ENCODE measurements at regions not wholly inside any gene's neighbourhood (a gene's known extent, or its start where the extent isn't known, plus 50 kb on each side); places are given as distances from the start of the nearest gene placed in this dataset.

DNA sequence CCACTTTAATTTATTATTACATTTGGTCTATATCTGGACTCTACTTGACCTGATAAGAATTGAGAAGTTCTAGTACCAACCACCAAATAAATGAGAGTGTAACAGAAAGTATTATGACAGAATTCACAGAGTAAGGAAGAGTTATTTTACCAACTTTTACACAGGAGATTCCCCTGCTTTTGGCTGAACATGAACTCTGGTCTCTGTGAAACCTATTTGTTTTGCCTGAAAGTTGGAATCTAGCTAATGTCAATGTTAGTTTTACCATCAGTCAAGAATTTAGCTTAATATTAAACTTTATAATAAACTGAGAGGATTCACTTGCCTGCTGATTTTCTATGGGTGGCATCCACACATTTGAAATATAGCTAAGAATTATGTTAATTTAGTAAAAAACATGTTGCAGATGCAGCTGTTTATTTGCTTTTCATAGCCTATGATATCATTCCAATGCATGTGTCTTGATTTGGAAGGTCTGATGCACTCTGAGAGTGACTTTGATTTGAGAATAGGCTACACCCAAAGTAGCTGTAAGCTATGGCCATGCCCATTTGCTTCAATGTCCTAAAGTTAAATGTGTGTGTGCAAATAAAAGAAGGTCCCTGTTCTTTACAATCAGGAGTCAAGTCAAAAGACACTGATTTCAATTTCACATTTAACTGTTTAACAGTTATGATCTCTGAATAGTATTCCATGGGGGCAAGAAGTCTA, 150.9 kb upstream of the RASGEF1B start:
- TF ChIP-seq CTCF (IDR thresholded peaks at IDR 0.05; ENCODE audit: low read depth, low read length, poor library complexity, severe bottlenecking) (no peak), EZH2phosphoT487 (IDR thresholded peaks at IDR 0.05; ENCODE audit: borderline replicate concordance, low read length) (no peak)
- Histone ChIP-seq H3K4me3 (ENCODE audit: low read length) (no peak overlapping the region), H4K20me1 (ENCODE audit: control insufficient read depth, insufficient read depth, low read depth, low read length) (no peaks in the 10 kb centered on the region), H3K36me3 (ENCODE audit: control insufficient read depth, low read length) (no peaks in the 10 kb centered on the region), H3K27ac (ENCODE audit: low read depth, low read length) (no peak overlapping the region), H3K4me2 (ENCODE audit: low read length) (no peak overlapping the region), H3K79me2 (ENCODE audit: control insufficient read depth, low read length) (no peaks in the 10 kb centered on the region), H3K27me3 (ENCODE audit: control insufficient read depth, low read length) (no peaks in the 10 kb centered on the region), H3K9me2 (replicated peaks; ENCODE audit: control insufficient read depth, low read length) (no peaks in the 10 kb centered on the region), H3K4me1 (ENCODE audit: control insufficient read depth, low read length) (peaks cover 10% of the 10 kb centered on the region), H3F3A (ENCODE audit: control insufficient read depth, insufficient read depth) (no peaks in the 10 kb centered on the region), H3K9me3 (ENCODE audit: control insufficient read depth, insufficient read depth, low read length) (no peaks in the 10 kb centered on the region)

DNA sequence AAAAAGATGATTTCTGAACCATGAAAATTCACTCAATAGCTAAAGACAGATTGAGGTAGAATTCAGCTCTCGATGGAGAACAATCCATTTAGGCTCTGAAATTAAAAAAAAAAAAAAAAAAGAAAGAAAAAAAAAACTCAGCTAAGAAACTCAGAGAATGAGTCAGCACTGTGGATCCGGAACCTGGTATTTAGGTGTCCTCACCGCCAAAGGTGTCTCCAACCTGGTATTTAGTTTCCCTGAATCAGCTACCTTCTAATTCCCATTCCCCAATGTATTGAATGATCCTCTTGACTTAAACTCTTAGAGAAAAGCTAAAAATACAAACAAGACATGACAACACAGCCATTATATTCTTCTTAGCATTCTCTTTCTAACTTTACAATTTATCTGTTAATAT, 150.3 kb upstream of the RASGEF1B start:
- no peaks in the 10 kb centered on the region for H3K9me3 ChIP-seq (ENCODE audit: control insufficient read depth, insufficient read depth, low read length)
- no peak overlapping the region for H3K27ac ChIP-seq (ENCODE audit: low read depth, low read length)
- peaks cover 10% of the 10 kb centered on the region for H3K4me1 ChIP-seq (ENCODE audit: control insufficient read depth, low read length)

GRCh38 chr4:81621490-81621889, 149.8 kb upstream of the RASGEF1B start:
- Histone ChIP-seq H3K27me3 (ENCODE audit: control insufficient read depth, low read length) (no peaks in the 10 kb centered on the region), H4K20me1 (ENCODE audit: control insufficient read depth, insufficient read depth, low read depth, low read length) (no peaks in the 10 kb centered on the region), H3K9me3 (ENCODE audit: control insufficient read depth, insufficient read depth, low read length) (no peaks in the 10 kb centered on the region), H3K79me2 (ENCODE audit: control insufficient read depth, low read length) (no peaks in the 10 kb centered on the region), H3K27ac (ENCODE audit: low read depth, low read length) (no peak overlapping the region), H3F3A (ENCODE audit: control insufficient read depth, insufficient read depth) (no peaks in the 10 kb centered on the region), H3K4me3 (ENCODE audit: low read length) (no peak overlapping the region), H3K36me3 (ENCODE audit: control insufficient read depth, low read length) (no peaks in the 10 kb centered on the region), H3K4me2 (ENCODE audit: low read length) (no peak overlapping the region), H3K4me1 (ENCODE audit: control insufficient read depth, low read length) (peaks cover 10% of the 10 kb centered on the region), H3K9me2 (replicated peaks; ENCODE audit: control insufficient read depth, low read length) (no peaks in the 10 kb centered on the region)
- TF ChIP-seq EZH2phosphoT487 (IDR thresholded peaks at IDR 0.05; ENCODE audit: borderline replicate concordance, low read length) (no peak), CTCF (IDR thresholded peaks at IDR 0.05; ENCODE audit: low read depth, low read length, poor library complexity, severe bottlenecking) (no peak)

More for the DNA sequence above, 150.3 kb upstream of the RASGEF1B start:
- no peaks in the 10 kb centered on the region for H3F3A ChIP-seq (ENCODE audit: control insufficient read depth, insufficient read depth)
- TF ChIP-seq CTCF (IDR thresholded peaks at IDR 0.05; ENCODE audit: low read depth, low read length, poor library complexity, severe bottlenecking) (no peak), EZH2phosphoT487 (IDR thresholded peaks at IDR 0.05; ENCODE audit: borderline replicate concordance, low read length) (no peak)
- no peaks in the 10 kb centered on the region for H3K36me3 ChIP-seq (ENCODE audit: control insufficient read depth, low read length)
- H3K79me2 ChIP-seq (ENCODE audit: control insufficient read depth, low read length): no peaks in the 10 kb centered on the region
- no peaks in the 10 kb centered on the region for H4K20me1 ChIP-seq (ENCODE audit: control insufficient read depth, insufficient read depth, low read depth, low read length)
- no peaks in the 10 kb centered on the region for H3K27me3 ChIP-seq (ENCODE audit: control insufficient read depth, low read length)
- no peak overlapping the region for H3K4me2 ChIP-seq (ENCODE audit: low read length)
- H3K9me2 ChIP-seq (replicated peaks; ENCODE audit: control insufficient read depth, low read length): no peaks in the 10 kb centered on the region
- H3K4me3 ChIP-seq (ENCODE audit: low read length): no peak overlapping the region

All from DOHH2 (cell line).